ENCODE measurements at regions not wholly inside any gene's neighbourhood (a gene's known extent, or its start where the extent isn't known, plus 50 kb on each side); places are given as distances from the start of the nearest gene placed in this dataset.

GRCh38 chr1:25103164-25103795, 129.0 kb downstream of the SYF2 start:
- Mint-ChIP-seq H3K4me1 (peaks cover 68% of the 10 kb centered on the region), H3K36me3 (peaks cover 18% of the 10 kb centered on the region), H3K9me3 (no peaks in the 10 kb centered on the region), H3K27ac (no peak overlapping the region), H3K4me3 (no peak overlapping the region)
- DNase-seq (ENCODE audit: low spot score in 2 of 2) (no peak), ATAC-seq (no peak)

GRCh38 chr1:25100151-25100833, 132.0 kb downstream of the SYF2 start:
- ATAC-seq (no peak), DNase-seq (ENCODE audit: low spot score in 2 of 2) (no peak)
- Mint-ChIP-seq H3K27ac (no peak overlapping the region), H3K36me3 (peaks cover 17% of the 10 kb centered on the region), H3K4me1 (peaks cover 83% of the 10 kb centered on the region), H3K9me3 (no peaks in the 10 kb centered on the region), H3K4me3 (peak overlapping the region; percentile 16)

GRCh38 chr1:25099343-25099951, 132.9 kb downstream of the SYF2 start:
- peaks cover 17% of the 10 kb centered on the region for H3K36me3 Mint-ChIP-seq
- H3K27ac Mint-ChIP-seq = peak overlapping the region; percentile 15
- H3K4me1 Mint-ChIP-seq = peaks cover 84% of the 10 kb centered on the region
- no peaks in the 10 kb centered on the region for H3K9me3 Mint-ChIP-seq
- DNase-seq (ENCODE audit: low spot score in 2 of 2) = peak; percentile 47 to 83
- ATAC-seq = peak; percentile 88
- H3K4me3 Mint-ChIP-seq = peak overlapping the region; percentile 51

- peaks cover 17% of the 10 kb centered on the region for H3K36me3 Mint-ChIP-seq
- H3K9me3 Mint-ChIP-seq = no peaks in the 10 kb centered on the region
- peaks cover 84% of the 10 kb centered on the region for H3K4me1 Mint-ChIP-seq
- DNase-seq (ENCODE audit: low spot score in 2 of 2) = no peak
- no peak for ATAC-seq
- peak overlapping the region; percentile 51 for H3K4me3 Mint-ChIP-seq
- peak overlapping the region; percentile 15 for H3K27ac Mint-ChIP-seq
Observed at GRCh38 chr1:25098717-25099116, 133.6 kb downstream of the SYF2 start.

- Mint-ChIP-seq H3K9me3 (no peaks in the 10 kb centered on the region), H3K36me3 (peaks cover 17% of the 10 kb centered on the region), H3K27ac (no peak overlapping the region), H3K4me3 (peak overlapping the region; percentile 52), H3K4me1 (peaks cover 78% of the 10 kb centered on the region)
- no peak for DNase-seq (ENCODE audit: low spot score in 2 of 2)
- ATAC-seq = no peak
Observed at GRCh38 chr1:25096307-25097150, 135.8 kb downstream of the SYF2 start.

GRCh38 chr1:25095635-25096200, 136.6 kb downstream of the SYF2 start:
- DNase-seq (ENCODE audit: low spot score in 2 of 2) = no peak
- H3K9me3 Mint-ChIP-seq = no peaks in the 10 kb centered on the region

GRCh38 chr1:25094995-25095394, 137.3 kb downstream of the SYF2 start:
- no peak overlapping the region for H3K4me3 Mint-ChIP-seq

More at GRCh38 chr1:25095635-25096200, 136.6 kb downstream of the SYF2 start:
- peak; percentile 15 for ATAC-seq
- peaks cover 69% of the 10 kb centered on the region for H3K4me1 Mint-ChIP-seq
- peak overlapping the region; percentile 68 for H3K27ac Mint-ChIP-seq
- H3K36me3 Mint-ChIP-seq = peaks cover 17% of the 10 kb centered on the region
- peak overlapping the region; percentile 52 for H3K4me3 Mint-ChIP-seq

GRCh38 chr1:25094229-25094628, 138.1 kb downstream of the SYF2 start:
- H3K4me3 Mint-ChIP-seq = no peak overlapping the region
- peaks cover 11% of the 10 kb centered on the region for H3K36me3 Mint-ChIP-seq
- H3K9me3 Mint-ChIP-seq = no peaks in the 10 kb centered on the region
- DNase-seq (ENCODE audit: low spot score in 2 of 2) (no peak), ATAC-seq (no peak)
- H3K27ac Mint-ChIP-seq = no peak overlapping the region
- peaks cover 56% of the 10 kb centered on the region for H3K4me1 Mint-ChIP-seq

More at GRCh38 chr1:25094995-25095394, 137.3 kb downstream of the SYF2 start:
- DNase-seq (ENCODE audit: low spot score in 2 of 2) = no peak
- peaks cover 63% of the 10 kb centered on the region for H3K4me1 Mint-ChIP-seq
- H3K9me3 Mint-ChIP-seq = no peaks in the 10 kb centered on the region
- no peak for ATAC-seq
- H3K27ac Mint-ChIP-seq = no peak overlapping the region
- peaks cover 11% of the 10 kb centered on the region for H3K36me3 Mint-ChIP-seq

GRCh38 chr1:25091658-25092057, 140.6 kb downstream of the SYF2 start:
- Mint-ChIP-seq H3K27ac (no peak overlapping the region), H3K36me3 (peaks cover 6% of the 10 kb centered on the region), H3K4me3 (no peak overlapping the region), H3K4me1 (peaks cover 48% of the 10 kb centered on the region), H3K9me3 (no peaks in the 10 kb centered on the region)
- ATAC-seq (no peak), DNase-seq (ENCODE audit: low spot score in 2 of 2) (no peak)

GRCh38 chr1:25090707-25091422, 141.4 kb downstream of the SYF2 start:
- no peak for ATAC-seq
- no peak for DNase-seq (ENCODE audit: low spot score in 2 of 2)
- Mint-ChIP-seq H3K27ac (no peak overlapping the region), H3K4me3 (no peak overlapping the region), H3K36me3 (peaks cover 6% of the 10 kb centered on the region), H3K9me3 (no peaks in the 10 kb centered on the region), H3K4me1 (peaks cover 40% of the 10 kb centered on the region)

- no peak overlapping the region for H3K27ac Mint-ChIP-seq
- no peak for DNase-seq (ENCODE audit: low spot score in 2 of 2)
- peaks cover 2% of the 10 kb centered on the region for H3K36me3 Mint-ChIP-seq
- ATAC-seq = no peak
- H3K4me3 Mint-ChIP-seq = no peak overlapping the region
- peaks cover 35% of the 10 kb centered on the region for H3K4me1 Mint-ChIP-seq
- no peaks in the 10 kb centered on the region for H3K9me3 Mint-ChIP-seq
Observed at GRCh38 chr1:25089772-25090171, 142.5 kb downstream of the SYF2 start.

GRCh38 chr1:25088946-25089345, 143.4 kb downstream of the SYF2 start:
- H3K9me3 Mint-ChIP-seq = no peaks in the 10 kb centered on the region
- DNase-seq (ENCODE audit: low spot score in 2 of 2) = no peak
- H3K36me3 Mint-ChIP-seq = peaks cover 1% of the 10 kb centered on the region
- peaks cover 28% of the 10 kb centered on the region for H3K4me1 Mint-ChIP-seq
- H3K27ac Mint-ChIP-seq = no peak overlapping the region
- ATAC-seq = no peak
- no peak overlapping the region for H3K4me3 Mint-ChIP-seq

- no peak for ATAC-seq
- Mint-ChIP-seq H3K9me3 (no peaks in the 10 kb centered on the region), H3K27ac (no peak overlapping the region), H3K4me1 (peaks cover 28% of the 10 kb centered on the region), H3K4me3 (no peak overlapping the region), H3K36me3 (peaks cover 7% of the 10 kb centered on the region)
- DNase-seq (ENCODE audit: low spot score in 2 of 2) = no peak
Observed at GRCh38 chr1:25088180-25088701, 144.1 kb downstream of the SYF2 start.

- peaks cover 31% of the 10 kb centered on the region for H3K4me1 Mint-ChIP-seq
- DNase-seq (ENCODE audit: low spot score in 2 of 2) = no peak
- no peak for ATAC-seq
- H3K4me3 Mint-ChIP-seq = no peak overlapping the region
- H3K9me3 Mint-ChIP-seq = no peaks in the 10 kb centered on the region
- H3K36me3 Mint-ChIP-seq = peaks cover 7% of the 10 kb centered on the region
- H3K27ac Mint-ChIP-seq = no peak overlapping the region
Observed at GRCh38 chr1:25086518-25087079, 145.7 kb downstream of the SYF2 start.
